Memory B cell (primary cell): ENCODE measurements at regions not wholly inside any gene's neighbourhood (a gene's known extent, or its start where the extent isn't known, plus 50 kb on each side); places are given as distances from the start of the nearest gene placed in this dataset.
"Not testable (repeated sequence)": the region's sequence is repeated elsewhere in the genome, so short reads cannot be mapped to it uniquely, and the experiment has no call there.

Experiments used
- ATAC-seq: fragments of 150-1000 bp; cut with Tn5 transposase; 2 replicates; pipeline ENCODE4 v1.10.0; 2021; ENCODE audit warnings: low read depth, mild to moderate bottlenecking, moderate library complexity
- DNase-seq, 2 donors: peaks; one replicate each; pipeline ENCODE4 v3.0.0; 2022; ENCODE audit warnings: low spot score in 2 of 2
- H3K27ac Mint-ChIP-seq: one replicate; pipeline ENCODE4 v1.8.0; 2022; ENCODE audit warnings: mild to moderate bottlenecking, moderate library complexity, mixed read lengths
- H3K27me3 Mint-ChIP-seq: one replicate; pipeline ENCODE4 v1.8.0; 2022; ENCODE audit warnings: mixed read lengths
- H3K36me3 Mint-ChIP-seq: one replicate; pipeline ENCODE4 v1.8.0; 2022; ENCODE audit warnings: mild to moderate bottlenecking, mixed read lengths
- H3K4me1 Mint-ChIP-seq: one replicate; pipeline ENCODE4 v1.8.0; 2022; ENCODE audit warnings: mixed read lengths
- H3K4me3 Mint-ChIP-seq: one replicate; pipeline ENCODE4 v1.8.0; 2022; ENCODE audit warnings: mild to moderate bottlenecking, moderate library complexity, mixed read lengths
- H3K9me3 Mint-ChIP-seq: one replicate; pipeline ENCODE4 v1.8.0; 2022; ENCODE audit warnings: mixed read lengths

DNA sequence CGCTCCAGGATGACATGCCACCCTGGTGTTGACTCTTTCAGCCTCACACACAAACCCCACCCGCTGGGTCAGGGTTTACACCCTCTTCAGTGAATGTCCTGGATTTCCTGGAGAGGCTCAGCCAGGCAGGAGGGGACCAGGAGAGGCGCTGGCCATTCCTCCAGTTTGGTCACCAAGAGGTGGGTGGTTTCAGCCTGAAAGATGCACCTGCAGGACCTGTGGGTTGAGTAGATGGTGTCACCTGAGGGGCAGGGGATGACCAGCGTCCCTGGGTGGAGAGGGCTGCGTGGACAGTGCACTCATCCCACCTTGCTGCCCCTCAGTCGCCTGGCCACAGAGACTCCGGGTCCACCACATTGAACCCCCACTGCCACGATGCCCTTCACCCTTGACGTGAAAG lies 179.7 kb downstream of the ASMT start:
- Mint-ChIP-seq H3K9me3 (no peaks in the 10 kb centered on the region), H3K36me3 (no peaks in the 10 kb centered on the region), H3K27me3 (no peaks in the 10 kb centered on the region), H3K4me3 (no peak overlapping the region), H3K27ac (no peak overlapping the region), H3K4me1 (no peaks in the 10 kb centered on the region)
- DNase-seq = no peak
- ATAC-seq = no peak

GRCh38 chrX:1802912-1803311 lies 188.1 kb downstream of the ASMT start:
- no peak for DNase-seq
- no peaks in the 10 kb centered on the region for H3K4me1 Mint-ChIP-seq
- H3K27ac Mint-ChIP-seq = no peak overlapping the region
- H3K27me3 Mint-ChIP-seq = no peaks in the 10 kb centered on the region
- no peaks in the 10 kb centered on the region for H3K36me3 Mint-ChIP-seq
- H3K9me3 Mint-ChIP-seq = no peaks in the 10 kb centered on the region
- H3K4me3 Mint-ChIP-seq = no peak overlapping the region
- ATAC-seq = no peak

DNA sequence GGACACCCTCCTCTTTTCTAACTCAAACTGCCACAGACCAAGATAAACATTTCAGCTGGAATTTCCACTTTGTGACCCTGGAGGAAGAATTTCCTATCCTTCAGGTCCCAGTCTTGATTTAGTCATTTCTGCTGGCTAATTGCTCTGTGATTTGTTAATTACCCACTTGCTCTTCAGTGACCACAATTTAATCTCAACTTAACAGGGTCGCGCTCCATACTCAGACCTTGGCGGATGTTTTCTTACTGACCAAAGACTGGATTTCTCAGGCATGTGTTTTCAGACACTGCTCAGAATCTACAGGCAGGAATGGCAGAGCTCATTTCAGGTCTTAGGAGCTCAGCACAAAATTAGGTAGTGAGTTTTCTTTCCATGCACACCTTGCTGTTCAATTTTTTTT lies 188.9 kb downstream of the ASMT start:
- no peaks in the 10 kb centered on the region for H3K27me3 Mint-ChIP-seq
- H3K27ac Mint-ChIP-seq = no peak overlapping the region
- no peaks in the 10 kb centered on the region for H3K36me3 Mint-ChIP-seq
- no peak overlapping the region for H3K4me3 Mint-ChIP-seq
- ATAC-seq (no peak), DNase-seq (no peak)
- no peaks in the 10 kb centered on the region for H3K9me3 Mint-ChIP-seq
- H3K4me1 Mint-ChIP-seq = no peaks in the 10 kb centered on the region

DNA sequence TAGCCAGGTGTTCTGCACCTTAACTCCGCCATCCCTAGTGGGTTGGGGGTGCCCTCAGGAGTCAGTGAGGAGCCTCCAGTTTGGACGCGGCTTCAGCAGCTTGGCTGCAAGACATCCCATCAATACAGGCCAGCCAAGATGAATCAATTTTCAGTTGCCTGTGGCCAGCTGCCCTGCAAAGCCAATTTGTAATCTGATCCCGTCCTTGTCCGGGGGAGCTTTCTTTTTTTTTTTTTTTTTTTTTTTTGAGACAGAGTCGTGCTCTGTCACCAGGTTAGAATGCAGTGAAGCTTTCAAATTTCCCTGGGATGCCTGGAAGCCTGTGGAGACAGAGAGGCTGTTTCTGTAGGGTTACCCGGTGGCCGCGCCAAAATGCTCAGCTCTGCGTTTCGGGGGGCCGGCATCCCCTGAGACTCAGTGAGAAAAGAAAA lies 192.5 kb downstream of the ASMT start:
- Mint-ChIP-seq H3K27me3 (peaks cover 2% of the 10 kb centered on the region), H3K4me1 (no peaks in the 10 kb centered on the region), H3K36me3 (no peaks in the 10 kb centered on the region), H3K9me3 (no peaks in the 10 kb centered on the region), H3K27ac (no peak overlapping the region), H3K4me3 (no peak overlapping the region)
- ATAC-seq (no peak), DNase-seq (no peak)

GRCh38 chrX:1809581-1809980 lies 194.7 kb downstream of the ASMT start:
- H3K9me3 Mint-ChIP-seq = no peaks in the 10 kb centered on the region
- DNase-seq (no peak), ATAC-seq (no peak)
- H3K27ac Mint-ChIP-seq = no peak overlapping the region
- peaks cover 3% of the 10 kb centered on the region for H3K27me3 Mint-ChIP-seq
- no peak overlapping the region for H3K4me3 Mint-ChIP-seq
- H3K36me3 Mint-ChIP-seq = no peaks in the 10 kb centered on the region
- no peaks in the 10 kb centered on the region for H3K4me1 Mint-ChIP-seq

DNA sequence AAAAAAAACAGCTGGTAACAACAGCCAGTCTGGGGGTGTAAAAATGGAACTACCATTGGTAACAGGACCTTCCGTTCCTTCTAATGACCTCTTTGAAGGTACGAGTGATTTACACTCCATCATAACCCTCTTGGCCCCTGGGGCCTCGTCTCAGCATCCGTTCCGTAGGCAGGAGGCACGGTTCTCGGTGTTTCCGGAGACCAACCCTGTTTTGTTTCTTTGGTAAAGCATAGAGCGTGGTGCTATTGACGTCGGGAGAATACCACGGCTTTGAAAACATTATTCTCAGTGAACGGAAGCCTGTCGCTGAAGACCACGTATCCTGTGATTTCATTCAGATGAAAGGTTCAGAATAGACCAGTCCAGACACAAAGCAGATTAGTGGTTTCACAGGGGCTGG lies 198.9 kb downstream of the ASMT start:
- H3K4me3 Mint-ChIP-seq = no peak overlapping the region
- H3K27ac Mint-ChIP-seq = no peak overlapping the region
- H3K9me3 Mint-ChIP-seq = no peaks in the 10 kb centered on the region
- ATAC-seq (no peak), DNase-seq (no peak)
- no peaks in the 10 kb centered on the region for H3K4me1 Mint-ChIP-seq
- peaks cover 3% of the 10 kb centered on the region for H3K27me3 Mint-ChIP-seq
- no peaks in the 10 kb centered on the region for H3K36me3 Mint-ChIP-seq

DNA sequence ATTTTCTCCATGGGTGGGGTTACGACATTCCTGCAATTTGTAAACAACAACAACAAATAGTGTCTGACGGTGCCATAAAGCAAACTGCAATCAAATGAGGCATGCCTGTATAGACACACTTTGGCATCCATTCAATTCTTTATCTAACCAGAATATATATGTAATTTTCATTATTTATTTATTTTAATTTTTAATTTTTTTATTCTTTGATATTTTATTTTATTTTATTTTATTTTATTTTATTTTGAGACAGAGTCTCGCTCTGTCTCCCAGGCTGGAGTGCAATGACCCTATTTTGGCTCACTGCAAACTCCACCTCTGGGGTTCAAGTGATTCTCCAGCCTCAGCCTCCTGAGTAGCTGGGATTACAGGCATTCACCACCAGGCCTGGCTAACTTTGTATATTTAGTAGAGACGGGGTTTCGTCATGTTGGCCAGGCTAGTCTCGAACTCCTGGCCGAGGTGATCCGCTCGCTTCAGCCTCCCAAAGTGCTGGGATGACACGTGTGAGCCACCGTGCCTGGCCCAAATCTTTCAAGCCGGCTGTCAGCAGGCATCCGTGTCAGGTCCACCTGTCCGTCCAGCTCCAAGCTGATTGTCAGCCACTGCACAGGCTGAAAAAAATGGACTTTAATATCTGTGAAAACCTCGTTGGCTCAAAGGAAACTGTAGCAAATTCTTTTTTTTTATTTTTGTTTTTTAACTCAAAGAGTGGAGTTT lies 200.8 kb downstream of the ASMT start:
- H3K9me3 Mint-ChIP-seq = no peaks in the 10 kb centered on the region
- no peak overlapping the region for H3K4me3 Mint-ChIP-seq
- DNase-seq = no peak
- peaks cover 2% of the 10 kb centered on the region for H3K27me3 Mint-ChIP-seq
- H3K27ac Mint-ChIP-seq = no peak overlapping the region
- ATAC-seq = no peak
- no peaks in the 10 kb centered on the region for H3K36me3 Mint-ChIP-seq
- H3K4me1 Mint-ChIP-seq = no peaks in the 10 kb centered on the region

DNA sequence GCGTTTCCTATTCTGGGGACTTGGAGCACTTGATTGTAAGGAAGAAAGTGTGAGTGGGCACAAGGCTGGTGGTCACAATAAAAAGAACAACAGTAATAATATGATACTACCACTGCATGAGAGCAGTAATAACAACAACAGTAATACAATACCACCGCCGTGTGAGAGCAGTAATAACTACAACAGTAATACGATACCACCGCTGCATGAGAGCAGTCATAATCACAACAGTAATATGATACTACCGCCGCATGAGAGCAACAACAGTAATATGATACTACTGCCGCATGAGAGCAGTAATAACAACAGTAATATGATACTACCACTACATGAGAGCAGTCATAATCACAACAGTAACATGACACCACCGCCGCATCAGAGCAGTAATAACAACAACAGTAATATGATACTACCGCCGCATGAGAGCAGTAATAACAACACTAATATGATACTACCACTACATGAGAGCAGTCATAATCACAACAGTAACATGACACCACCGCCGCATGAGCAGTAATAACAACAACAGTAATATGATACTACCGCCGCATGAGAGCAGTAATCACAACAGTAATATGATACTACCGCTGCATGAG lies 201.6 kb downstream of the ASMT start:
- not testable (repeated sequence) for H3K27me3 Mint-ChIP-seq, H3K27ac Mint-ChIP-seq, H3K4me1 Mint-ChIP-seq, DNase-seq, H3K9me3 Mint-ChIP-seq, H3K4me3 Mint-ChIP-seq, H3K36me3 Mint-ChIP-seq, ATAC-seq

DNA sequence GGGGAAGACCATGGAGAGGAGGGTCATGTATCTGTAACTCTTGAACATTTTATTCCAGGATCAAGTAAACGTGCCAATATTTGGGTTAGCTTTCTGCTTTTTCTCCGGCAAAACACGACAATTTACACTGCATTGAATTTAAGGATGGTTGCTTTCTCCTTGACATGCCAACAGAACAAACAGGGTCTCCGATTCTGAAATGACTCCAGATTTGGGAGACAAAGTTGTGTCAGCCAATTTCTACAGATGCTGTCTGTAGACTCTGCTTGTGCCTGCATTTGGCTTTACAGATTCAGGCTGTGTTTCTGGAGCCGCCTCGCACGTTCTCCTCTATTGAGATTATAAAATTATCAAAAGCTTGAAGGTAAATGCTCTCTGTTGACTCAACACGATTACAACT lies 207.0 kb downstream of the ASMT start:
- ATAC-seq (no peak), DNase-seq (no peak)
- Mint-ChIP-seq H3K27me3 (peaks cover 10% of the 10 kb centered on the region), H3K9me3 (no peaks in the 10 kb centered on the region), H3K27ac (no peak overlapping the region), H3K4me1 (no peaks in the 10 kb centered on the region), H3K4me3 (no peak overlapping the region), H3K36me3 (no peaks in the 10 kb centered on the region)

DNA sequence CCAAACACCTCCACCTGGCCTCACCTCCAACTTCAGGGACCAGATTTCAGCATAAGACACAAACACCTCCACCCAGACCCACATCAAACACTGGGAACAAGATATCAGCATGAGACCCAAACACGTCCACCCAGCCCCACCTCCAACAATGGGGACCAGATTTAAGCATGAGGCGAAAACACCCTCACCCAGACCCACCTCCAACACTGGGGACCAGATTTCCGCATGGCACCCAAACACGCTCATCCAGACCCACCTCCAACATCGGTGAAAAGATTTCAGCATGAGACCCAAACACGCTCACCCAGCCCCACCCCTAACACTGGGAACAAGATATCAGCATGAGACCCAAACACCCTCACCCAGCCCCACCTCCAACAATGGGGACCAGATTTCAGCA lies 210.0 kb downstream of the ASMT start:
- Mint-ChIP-seq H3K9me3 (no peaks in the 10 kb centered on the region), H3K27me3 (peaks cover 10% of the 10 kb centered on the region), H3K4me1 (no peaks in the 10 kb centered on the region), H3K27ac (no peak overlapping the region), H3K4me3 (no peak overlapping the region), H3K36me3 (no peaks in the 10 kb centered on the region)
- ATAC-seq (no peak), DNase-seq (no peak)

DNA sequence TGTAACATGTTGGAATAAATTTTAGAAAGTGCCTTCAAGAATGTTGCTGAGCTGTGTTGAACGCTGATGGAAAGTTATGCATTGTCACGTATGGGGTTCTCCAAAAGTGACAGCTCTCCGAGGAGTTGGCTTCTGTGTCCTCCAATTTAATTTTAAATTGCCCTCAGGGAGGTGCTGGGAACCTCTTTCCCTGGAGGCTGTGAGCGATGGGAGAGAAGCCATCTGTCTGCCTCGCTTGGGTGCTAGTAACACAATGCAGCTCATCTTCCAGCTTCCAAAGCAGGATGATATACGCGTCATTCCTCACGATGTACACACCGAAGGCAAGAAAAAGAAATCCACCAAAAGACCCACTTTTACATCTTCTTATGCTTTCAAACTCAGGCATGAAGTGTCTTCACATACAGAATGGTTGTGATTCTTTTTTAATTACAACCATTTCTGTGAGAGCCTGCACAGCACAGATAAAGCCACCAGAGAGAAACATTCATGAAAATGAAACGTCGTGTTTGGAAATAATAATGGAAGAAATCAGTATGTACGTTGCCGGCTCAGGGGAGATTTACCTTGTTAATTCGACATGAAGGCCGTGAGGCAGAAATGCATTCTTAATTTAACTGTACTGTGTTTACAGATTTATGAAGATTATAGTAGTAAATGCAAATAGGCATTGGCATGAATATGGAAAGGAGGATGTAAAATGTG lies 218.9 kb downstream of the ASMT start:
- no peak overlapping the region for H3K4me3 Mint-ChIP-seq
- DNase-seq = no peak
- H3K27ac Mint-ChIP-seq = no peak overlapping the region
- no peaks in the 10 kb centered on the region for H3K4me1 Mint-ChIP-seq
- H3K27me3 Mint-ChIP-seq = peaks cover 3% of the 10 kb centered on the region
- peaks cover 3% of the 10 kb centered on the region for H3K9me3 Mint-ChIP-seq
- H3K36me3 Mint-ChIP-seq = peaks cover 2% of the 10 kb centered on the region
- no peak for ATAC-seq

DNA sequence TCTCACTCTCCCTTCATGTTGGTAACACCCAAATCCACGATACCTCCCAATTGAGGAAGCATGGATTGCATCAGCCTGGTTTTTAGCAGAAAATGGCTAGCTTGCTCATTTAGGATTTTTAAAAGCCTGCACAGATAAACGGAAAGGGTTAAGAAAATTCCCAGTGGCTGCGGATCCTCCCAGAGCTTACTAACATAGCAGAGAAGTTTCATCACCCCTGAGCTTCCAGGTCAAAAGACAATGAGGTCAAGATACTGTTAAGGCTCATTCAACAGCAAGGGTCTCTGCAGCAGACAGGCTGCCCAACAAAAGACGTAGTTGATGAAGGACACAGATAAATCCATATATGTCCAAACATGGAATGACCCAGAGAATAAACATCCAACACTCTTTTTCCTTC lies 220.2 kb downstream of the ASMT start:
- Mint-ChIP-seq H3K4me3 (no peak overlapping the region), H3K4me1 (no peaks in the 10 kb centered on the region), H3K36me3 (peaks cover 2% of the 10 kb centered on the region), H3K27me3 (peaks cover 4% of the 10 kb centered on the region), H3K27ac (no peak overlapping the region), H3K9me3 (peaks cover 3% of the 10 kb centered on the region)
- no peak for DNase-seq
- no peak for ATAC-seq

GRCh38 chrX:1836683-1837082 lies 221.8 kb downstream of the ASMT start:
- DNase-seq = no peak
- Mint-ChIP-seq H3K9me3 (peaks cover 3% of the 10 kb centered on the region), H3K27me3 (peaks cover 4% of the 10 kb centered on the region), H3K4me3 (no peak overlapping the region), H3K36me3 (peaks cover 2% of the 10 kb centered on the region), H3K4me1 (no peaks in the 10 kb centered on the region), H3K27ac (no peak overlapping the region)
- no peak for ATAC-seq

DNA sequence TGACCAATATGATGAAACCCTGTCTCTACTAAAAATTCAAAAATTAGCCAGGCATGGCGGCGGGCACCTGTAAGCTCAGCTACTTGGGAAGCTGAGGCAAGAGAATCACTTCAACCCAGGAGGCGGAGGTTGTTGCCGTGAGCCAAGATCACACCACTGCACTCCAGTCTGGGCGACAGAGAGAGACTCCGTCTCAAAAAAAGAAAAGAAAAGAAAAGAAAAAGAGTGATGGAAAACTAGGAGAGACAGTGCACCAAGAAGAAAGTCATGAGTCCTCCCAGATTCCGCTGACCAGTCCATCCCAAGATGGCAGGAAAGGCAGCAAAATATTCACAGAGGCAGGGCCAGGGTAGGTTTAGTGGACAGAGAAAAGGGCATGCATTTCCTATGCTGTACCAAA lies 226.9 kb downstream of the ASMT start:
- Mint-ChIP-seq H3K27me3 (peaks cover 2% of the 10 kb centered on the region), H3K27ac (no peak overlapping the region), H3K36me3 (no peaks in the 10 kb centered on the region), H3K4me1 (no peaks in the 10 kb centered on the region), H3K9me3 (peaks cover 2% of the 10 kb centered on the region), H3K4me3 (no peak overlapping the region)
- no peak for DNase-seq
- no peak for ATAC-seq

GRCh38 chrX:1847000-1847399 lies 232.1 kb downstream of the ASMT start:
- H3K4me3 Mint-ChIP-seq, H3K9me3 Mint-ChIP-seq, ATAC-seq, H3K36me3 Mint-ChIP-seq, H3K27me3 Mint-ChIP-seq, H3K4me1 Mint-ChIP-seq, DNase-seq, H3K27ac Mint-ChIP-seq: not testable (repeated sequence)
